OCI-LY1 (cell line): ENCODE measurements at regions not wholly inside any gene's neighbourhood (a gene's known extent, or its start where the extent isn't known, plus 50 kb on each side); places are given as distances from the start of the nearest gene placed in this dataset.
"Not testable (repeated sequence)": the region's sequence is repeated elsewhere in the genome, so short reads cannot be mapped to it uniquely, and the experiment has no call there.

ENCODE experiments used
- CTCF ChIP-seq: fragments of 200-600 bp; sonication (generic), shearing (Covaris generic); IDR thresholded peaks from 2 replicates; pipeline ENCODE4 v1.5.1; 2017; ENCODE audit warnings: mild to moderate bottlenecking, antibody characterized with exemption, low read length, moderate library complexity, mixed read lengths
- EZH2 ChIP-seq: fragments of 200-600 bp; sonication (generic), shearing (Covaris generic); IDR thresholded peaks from 2 replicates; pipeline ENCODE4 v1.8.0; 2017; ENCODE audit warnings: borderline replicate concordance, mixed run types, mild to moderate bottlenecking, antibody characterized with exemption, low read length, moderate library complexity, mixed read lengths

GRCh38 chr6:58139746-58140145 is 822.3 kb downstream of the PRIM2 start:
- not testable (repeated sequence) for TF ChIP-seq CTCF, EZH2
